ENCODE measurements at regions not wholly inside any gene's neighbourhood (a gene's known extent, or its start where the extent isn't known, plus 50 kb on each side); places are given as distances from the start of the nearest gene placed in this dataset.

DNA sequence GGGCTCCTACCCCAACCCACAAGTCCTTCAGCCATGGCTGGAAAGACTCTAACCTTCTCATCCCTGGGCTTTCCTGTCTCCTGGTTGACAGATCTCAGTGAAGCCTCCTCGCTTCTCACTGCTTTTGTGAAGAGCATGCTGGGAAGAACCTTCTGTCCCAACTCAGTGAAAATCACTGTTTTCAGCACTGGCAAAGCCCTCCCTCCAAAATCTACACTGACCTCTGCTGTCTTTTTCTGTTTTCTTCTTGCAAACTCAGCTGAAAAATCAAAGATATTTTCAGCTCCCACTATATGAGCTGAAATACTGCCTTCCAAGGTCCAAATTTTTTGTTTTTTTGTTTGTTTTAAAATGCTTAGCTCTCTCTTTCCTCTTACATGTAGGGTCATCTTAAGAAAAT is 266.3 kb upstream of the AGAP1 start:
- TF ChIP-seq, protein P1, sequence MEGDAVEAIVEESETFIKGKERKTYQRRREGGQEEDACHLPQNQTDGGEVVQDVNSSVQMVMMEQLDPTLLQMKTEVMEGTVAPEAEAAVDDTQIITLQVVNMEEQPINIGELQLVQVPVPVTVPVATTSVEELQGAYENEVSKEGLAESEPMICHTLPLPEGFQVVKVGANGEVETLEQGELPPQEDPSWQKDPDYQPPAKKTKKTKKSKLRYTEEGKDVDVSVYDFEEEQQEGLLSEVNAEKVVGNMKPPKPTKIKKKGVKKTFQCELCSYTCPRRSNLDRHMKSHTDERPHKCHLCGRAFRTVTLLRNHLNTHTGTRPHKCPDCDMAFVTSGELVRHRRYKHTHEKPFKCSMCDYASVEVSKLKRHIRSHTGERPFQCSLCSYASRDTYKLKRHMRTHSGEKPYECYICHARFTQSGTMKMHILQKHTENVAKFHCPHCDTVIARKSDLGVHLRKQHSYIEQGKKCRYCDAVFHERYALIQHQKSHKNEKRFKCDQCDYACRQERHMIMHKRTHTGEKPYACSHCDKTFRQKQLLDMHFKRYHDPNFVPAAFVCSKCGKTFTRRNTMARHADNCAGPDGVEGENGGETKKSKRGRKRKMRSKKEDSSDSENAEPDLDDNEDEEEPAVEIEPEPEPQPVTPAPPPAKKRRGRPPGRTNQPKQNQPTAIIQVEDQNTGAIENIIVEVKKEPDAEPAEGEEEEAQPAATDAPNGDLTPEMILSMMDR (IDR thresholded peaks at IDR 0.05; ENCODE audit: low read length) = no peak
- no peak for TF ChIP-seq EZH2 (IDR thresholded peaks at IDR 0.05; ENCODE audit: borderline replicate concordance, low read length)
